ENCODE measurements at regions not wholly inside any gene's neighbourhood (a gene's known extent, or its start where the extent isn't known, plus 50 kb on each side); places are given as distances from the start of the nearest gene placed in this dataset.

GRCh38 chr2:154934213-154934612 lies 235.7 kb downstream of the KCNJ3 start:
- no peak for DNase-seq
- Mint-ChIP-seq H3K9me3 (peaks cover 9 to 41% (median 29%) of the 10 kb centered on the region in 6 donors), H3K27ac (no peak overlapping the region), H3K4me1 (no peaks in the 10 kb centered on the region), H3K36me3 (no peaks in the 10 kb centered on the region), H3K27me3 (ENCODE audit: low read depth in 3 of 3) (peaks cover 0 to 5% (median 0%) of the 10 kb centered on the region in 3 donors), H3K4me3 (no peak overlapping the region)

- H3K9me3 Mint-ChIP-seq: peaks cover 0 to 5% (median 3%) of the 10 kb centered on the region in 6 donors
- no peak overlapping the region for H3K27ac Mint-ChIP-seq
- no peak for DNase-seq
- no peak overlapping the region for H3K4me3 Mint-ChIP-seq
- H3K4me1 Mint-ChIP-seq: no peaks in the 10 kb centered on the region
- H3K27me3 Mint-ChIP-seq (ENCODE audit: low read depth in 3 of 3): no peaks in the 10 kb centered on the region
- H3K36me3 Mint-ChIP-seq: no peaks in the 10 kb centered on the region
Measured at GRCh38 chr2:154924531-154924930, 226.0 kb downstream of the KCNJ3 start.

- Mint-ChIP-seq H3K27ac (no peak overlapping the region), H3K36me3 (no peaks in the 10 kb centered on the region), H3K4me3 (no peak overlapping the region), H3K27me3 (ENCODE audit: low read depth in 3 of 3) (no peaks in the 10 kb centered on the region), H3K9me3 (peaks cover 4 to 29% (median 7%) of the 10 kb centered on the region in 6 donors), H3K4me1 (no peaks in the 10 kb centered on the region)
- DNase-seq: no peak
Measured at GRCh38 chr2:154914561-154914960, 216.1 kb downstream of the KCNJ3 start.

GRCh38 chr2:154912215-154912614 lies 213.7 kb downstream of the KCNJ3 start:
- no peak overlapping the region for H3K4me3 Mint-ChIP-seq
- no peak overlapping the region for H3K27ac Mint-ChIP-seq
- peaks cover 7 to 47% (median 11%) of the 10 kb centered on the region in 6 donors for H3K9me3 Mint-ChIP-seq
- no peaks in the 10 kb centered on the region for H3K4me1 Mint-ChIP-seq
- peaks cover 0 to 2% (median 0%) of the 10 kb centered on the region in 3 donors for H3K27me3 Mint-ChIP-seq (ENCODE audit: low read depth in 3 of 3)
- no peaks in the 10 kb centered on the region for H3K36me3 Mint-ChIP-seq
- no peak for DNase-seq

- H3K27me3 Mint-ChIP-seq (ENCODE audit: low read depth in 3 of 3): peaks cover 0 to 2% (median 0%) of the 10 kb centered on the region in 3 donors
- DNase-seq: no peak
- H3K9me3 Mint-ChIP-seq: peaks cover 7 to 49% (median 12%) of the 10 kb centered on the region in 6 donors
- H3K36me3 Mint-ChIP-seq: no peaks in the 10 kb centered on the region
- H3K27ac Mint-ChIP-seq: no peak overlapping the region
- no peak overlapping the region for H3K4me3 Mint-ChIP-seq
- H3K4me1 Mint-ChIP-seq: no peaks in the 10 kb centered on the region
Measured at GRCh38 chr2:154911729-154912128, 213.2 kb downstream of the KCNJ3 start.

- Mint-ChIP-seq H3K4me1 (no peaks in the 10 kb centered on the region), H3K9me3 (peaks cover 8 to 43% (median 15%) of the 10 kb centered on the region in 6 donors), H3K27ac (no peak overlapping the region), H3K4me3 (no peak overlapping the region), H3K27me3 (ENCODE audit: low read depth in 3 of 3) (peaks cover 0 to 2% (median 0%) of the 10 kb centered on the region in 3 donors), H3K36me3 (no peaks in the 10 kb centered on the region)
- no peak for DNase-seq
Measured at GRCh38 chr2:154910701-154911100, 212.2 kb downstream of the KCNJ3 start.

- H3K4me1 Mint-ChIP-seq: no peaks in the 10 kb centered on the region
- H3K9me3 Mint-ChIP-seq: peaks cover 11 to 55% (median 20%) of the 10 kb centered on the region in 6 donors
- H3K27me3 Mint-ChIP-seq (ENCODE audit: low read depth in 3 of 3): peaks cover 0 to 2% (median 2%) of the 10 kb centered on the region in 3 donors
Measured at GRCh38 chr2:154908327-154908726, 209.8 kb downstream of the KCNJ3 start.

More at GRCh38 chr2:154908327-154908726, 209.8 kb downstream of the KCNJ3 start:
- no peak overlapping the region for H3K4me3 Mint-ChIP-seq
- H3K27ac Mint-ChIP-seq: no peak overlapping the region
- no peak for DNase-seq
- H3K36me3 Mint-ChIP-seq: no peaks in the 10 kb centered on the region

All from immature natural killer cell (primary cell).